Activated CD4-positive, alpha-beta T cell treated with anti-CD3 and anti-CD28 coated beads, Interleukin-2, Interleukin-6, amounts not matched to agents 100 ng/mL and 50 ng/mL, durations not matched to agents 16 hours and 8 hours (primary cell): ENCODE measurements at regions not wholly inside any gene's neighbourhood (a gene's known extent, or its start where the extent isn't known, plus 50 kb on each side); places are given as distances from the start of the nearest gene placed in this dataset.

ENCODE experiments used
- DNase-seq: peaks from one replicate; pipeline ENCODE4 v3.0.0-alpha.2; 2020

- DNase-seq: no peak
Measured at GRCh38 chr2:217466805-217467204, 536.0 kb downstream of the TNS1 start.

DNA sequence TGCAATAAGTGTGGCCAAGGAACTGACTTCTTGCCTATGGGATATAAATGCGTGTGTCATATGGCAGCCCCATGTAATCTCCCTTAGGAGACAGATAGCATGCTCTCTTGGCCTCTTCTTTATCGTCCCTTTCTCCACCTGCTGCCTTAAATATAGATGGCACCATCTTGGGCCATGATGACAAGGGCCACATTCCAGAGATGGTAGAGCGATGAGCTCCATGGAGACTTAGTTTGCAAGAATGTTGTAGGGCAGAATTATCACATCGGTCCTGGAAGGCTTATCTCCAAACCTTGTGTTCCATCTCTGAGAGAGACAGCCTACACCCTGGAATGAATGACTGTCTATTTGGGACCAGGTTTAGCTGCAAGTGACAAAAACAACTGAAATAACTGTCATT is 536.7 kb downstream of the TNS1 start:
- no peak for DNase-seq

DNA sequence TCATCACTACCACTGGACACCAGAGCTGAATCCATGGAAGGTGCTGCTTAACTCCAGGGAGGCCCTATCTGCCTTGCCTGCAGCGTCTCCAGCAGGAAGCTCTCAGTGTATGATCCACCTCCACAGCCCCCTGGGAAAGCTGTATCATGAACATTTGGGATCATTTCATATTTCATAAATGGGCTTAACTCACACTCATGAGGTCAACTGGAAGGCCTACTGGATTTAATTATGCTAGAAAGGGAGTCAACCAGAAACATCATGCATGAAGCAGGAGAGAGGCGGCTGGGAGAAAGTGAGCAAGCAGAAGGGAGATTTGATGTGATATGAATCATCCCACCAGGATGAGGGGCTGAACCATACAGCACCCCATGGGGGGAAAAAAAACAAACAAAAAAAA is 537.7 kb downstream of the TNS1 start:
- no peak for DNase-seq

DNA sequence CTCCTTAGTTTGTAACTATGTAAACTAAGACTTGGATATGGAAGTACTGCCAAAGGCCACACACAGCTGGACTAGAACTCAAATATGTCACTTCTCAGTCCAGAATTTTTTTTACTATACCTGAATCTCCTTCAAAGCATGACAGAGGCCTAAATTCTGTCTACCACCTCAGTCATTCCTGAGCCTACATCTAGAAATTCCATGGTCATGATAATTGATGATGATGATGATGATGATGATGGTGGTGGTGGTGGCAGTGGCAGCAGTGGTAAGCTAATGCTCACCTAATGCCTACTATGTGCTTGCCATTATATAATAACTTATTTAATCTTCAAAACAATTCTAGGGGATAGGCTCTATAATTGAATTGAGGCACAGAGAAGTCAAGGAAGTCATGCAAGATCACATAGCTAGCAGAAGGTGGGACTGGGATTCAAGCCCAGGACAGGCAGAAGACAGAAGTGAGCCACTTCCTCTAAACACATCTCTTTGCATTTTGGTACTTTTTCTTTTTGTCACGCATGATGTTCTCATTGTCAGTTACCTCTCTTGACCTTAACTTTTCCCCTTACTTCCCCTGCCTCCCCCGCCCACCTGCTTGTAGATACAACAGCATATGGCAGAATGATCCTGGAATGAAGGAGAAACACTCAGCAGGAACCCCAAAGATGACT is 539.3 kb downstream of the TNS1 start:
- DNase-seq: no peak

DNA sequence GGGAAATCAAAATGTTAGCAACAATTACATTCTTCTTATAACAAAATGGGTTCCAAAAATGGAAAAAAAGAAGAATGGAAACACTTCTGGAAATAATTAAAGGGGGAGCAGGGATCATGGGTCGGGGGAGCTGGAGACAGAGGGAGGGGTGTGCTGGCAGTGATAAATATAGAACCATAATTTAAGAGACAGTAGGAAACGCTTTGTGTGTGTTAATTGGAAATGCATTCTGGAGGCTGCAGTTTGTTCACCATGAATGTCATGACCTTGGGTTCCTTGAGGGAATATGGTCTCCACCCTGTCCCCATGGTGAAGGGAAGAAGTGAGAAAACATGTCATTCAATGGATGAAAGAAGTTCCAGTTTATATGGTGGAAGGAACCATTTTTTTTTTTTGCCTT is 540.7 kb downstream of the TNS1 start:
- no peak for DNase-seq

DNA sequence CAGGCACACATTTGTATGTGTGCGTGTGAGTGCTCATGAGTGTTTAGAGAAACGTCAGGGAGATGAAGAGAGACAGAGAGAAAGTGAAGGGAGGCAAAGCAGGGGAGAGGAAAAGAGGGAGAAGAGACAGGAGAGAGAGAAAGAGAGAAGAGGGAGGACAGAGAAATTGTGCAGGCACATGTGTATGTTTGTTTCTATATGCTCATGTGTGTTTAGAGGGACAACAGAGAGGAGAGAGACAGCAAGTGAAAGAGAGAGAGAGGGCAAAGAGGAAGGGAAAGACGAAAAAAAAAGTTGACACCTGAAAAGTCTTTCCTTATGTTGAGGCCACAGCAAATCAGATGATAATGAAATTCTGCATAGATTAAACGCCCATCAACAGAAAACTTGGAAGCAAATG is 541.1 kb downstream of the TNS1 start:
- DNase-seq: no peak

DNA sequence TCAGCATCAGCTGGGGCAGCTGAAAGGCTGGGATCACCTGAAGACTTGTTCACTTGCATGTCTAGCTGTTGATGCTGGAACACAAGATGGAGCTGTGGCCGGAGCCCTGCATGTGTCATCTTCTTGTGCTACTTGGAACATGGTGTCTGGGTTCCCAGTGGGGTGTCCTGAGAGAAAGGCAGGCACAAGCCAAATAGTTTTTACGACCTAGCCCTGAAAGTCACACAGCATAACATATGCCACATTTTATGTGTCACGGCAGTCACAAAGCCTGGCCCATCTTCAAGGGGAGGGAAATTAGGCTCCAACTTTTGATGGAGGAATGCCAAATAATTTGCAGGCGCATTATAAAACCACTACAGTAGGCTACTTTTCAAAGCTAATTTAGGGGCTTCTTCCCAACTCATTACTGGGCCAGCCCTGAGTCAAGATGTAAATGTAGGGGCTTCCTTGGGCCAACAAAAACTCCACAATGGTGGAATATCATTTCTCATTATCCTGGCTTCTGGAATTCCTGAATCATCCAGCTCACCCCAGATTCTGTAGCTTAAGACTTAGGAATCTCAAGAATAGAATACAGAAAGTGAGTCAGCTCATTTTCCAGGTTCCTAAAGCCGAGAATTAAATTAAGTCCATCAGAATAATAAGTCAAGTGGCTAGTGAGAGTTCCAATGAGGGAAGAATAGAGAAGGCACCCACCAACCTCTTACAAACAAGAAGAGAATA is 543.0 kb downstream of the TNS1 start:
- no peak for DNase-seq

DNA sequence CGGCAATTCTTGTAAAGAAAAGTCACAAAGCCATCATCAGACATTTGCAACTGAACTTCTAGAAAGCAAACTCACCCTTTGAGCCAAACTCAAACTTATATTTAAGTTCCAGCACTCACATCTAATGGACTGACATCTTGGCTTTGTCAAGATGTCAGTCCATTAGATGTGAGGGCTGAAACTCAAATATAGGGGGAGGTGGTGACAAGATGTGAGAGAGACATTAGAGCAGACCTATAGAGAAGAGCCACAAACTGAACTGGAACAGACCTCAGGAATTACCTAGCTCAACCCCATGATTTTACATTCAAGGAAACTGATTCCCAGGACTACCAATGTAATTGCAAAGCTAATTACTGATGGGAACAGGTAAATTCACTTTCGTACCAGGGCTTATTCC is 543.8 kb downstream of the TNS1 start:
- DNase-seq: no peak

GRCh38 chr2:217456016-217456415 is 546.8 kb downstream of the TNS1 start:
- DNase-seq: no peak

DNA sequence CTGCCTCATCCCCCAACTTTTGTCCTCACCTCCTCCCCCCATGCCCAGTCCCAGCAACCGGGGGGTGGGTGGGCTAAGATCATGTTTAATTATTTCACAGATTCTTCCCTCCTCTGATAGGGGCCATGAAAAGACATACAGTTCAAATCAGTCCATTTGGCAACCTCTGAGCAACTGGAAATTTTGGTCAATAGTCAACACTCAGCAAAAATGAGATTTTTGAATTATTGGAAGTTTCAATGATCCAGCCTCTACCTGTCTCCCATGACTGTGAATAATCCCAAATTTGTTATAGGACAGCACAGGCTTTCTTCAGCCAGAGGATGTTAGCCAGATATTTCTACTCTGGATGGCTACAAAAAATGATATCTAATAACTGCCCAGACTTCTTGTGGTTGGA is 549.9 kb downstream of the TNS1 start:
- DNase-seq: no peak

GRCh38 chr2:217451666-217452065 is 551.1 kb downstream of the TNS1 start:
- no peak for DNase-seq

GRCh38 chr2:217449444-217449843 is 553.4 kb downstream of the TNS1 start:
- no peak for DNase-seq

DNA sequence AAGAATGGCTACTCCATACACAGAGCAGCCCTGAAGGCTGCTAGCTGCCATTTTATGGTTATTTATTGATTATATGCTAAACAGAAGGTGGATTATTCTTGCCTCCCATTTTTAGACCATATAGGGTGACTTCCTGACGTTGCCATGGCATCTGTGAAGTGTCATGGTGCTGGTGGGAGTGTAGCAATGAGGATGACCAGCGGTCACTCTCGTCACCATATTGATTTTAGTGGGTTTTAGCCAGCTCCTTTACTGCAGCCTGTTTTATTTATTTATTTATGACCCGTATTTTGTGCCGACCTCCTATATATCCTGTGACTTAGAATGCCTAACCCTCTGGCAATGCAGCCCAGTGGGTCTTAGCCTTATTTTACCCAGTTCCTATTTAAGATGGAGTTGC is 553.9 kb downstream of the TNS1 start:
- no peak for DNase-seq

GRCh38 chr2:217445723-217446122 is 557.1 kb downstream of the TNS1 start:
- no peak for DNase-seq

DNA sequence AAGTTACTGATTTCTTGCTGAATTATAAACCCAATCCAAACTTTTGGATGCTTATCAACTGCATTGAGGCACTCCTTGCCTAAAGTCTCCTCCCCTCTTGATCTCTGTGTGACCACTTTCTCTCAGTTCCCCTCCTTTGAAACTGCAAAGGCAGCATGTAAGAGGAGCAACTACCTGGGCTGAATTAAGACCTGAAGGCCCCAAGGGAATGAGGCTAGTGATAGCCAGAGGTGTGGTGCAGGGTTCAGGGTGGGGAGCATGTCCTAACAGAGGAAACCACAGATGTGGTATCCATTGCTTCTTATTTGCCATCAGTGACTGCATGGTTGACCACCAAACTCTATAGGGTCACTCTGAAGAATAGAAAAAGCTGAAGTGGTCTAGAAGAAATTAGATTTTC is 557.9 kb downstream of the TNS1 start:
- no peak for DNase-seq

DNA sequence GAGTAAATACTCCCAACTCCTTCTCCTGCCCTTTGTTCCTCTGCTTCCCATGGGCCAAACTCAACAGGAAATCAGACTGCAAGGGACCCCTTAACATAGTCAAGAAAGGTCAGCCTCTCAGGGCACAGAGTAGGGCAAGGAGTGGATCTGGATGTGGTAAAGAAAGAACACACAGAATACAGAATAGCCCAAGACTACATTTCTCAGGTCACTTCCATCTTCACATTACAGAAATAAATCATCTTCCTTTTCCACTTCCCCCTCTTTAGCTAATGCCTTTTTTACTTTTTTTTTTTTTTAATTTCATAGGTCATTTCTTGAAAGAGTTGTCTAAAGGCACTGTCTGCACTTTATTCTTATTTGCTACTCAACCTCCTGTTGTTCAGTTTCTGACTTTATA is 558.3 kb downstream of the TNS1 start:
- no peak for DNase-seq

DNA sequence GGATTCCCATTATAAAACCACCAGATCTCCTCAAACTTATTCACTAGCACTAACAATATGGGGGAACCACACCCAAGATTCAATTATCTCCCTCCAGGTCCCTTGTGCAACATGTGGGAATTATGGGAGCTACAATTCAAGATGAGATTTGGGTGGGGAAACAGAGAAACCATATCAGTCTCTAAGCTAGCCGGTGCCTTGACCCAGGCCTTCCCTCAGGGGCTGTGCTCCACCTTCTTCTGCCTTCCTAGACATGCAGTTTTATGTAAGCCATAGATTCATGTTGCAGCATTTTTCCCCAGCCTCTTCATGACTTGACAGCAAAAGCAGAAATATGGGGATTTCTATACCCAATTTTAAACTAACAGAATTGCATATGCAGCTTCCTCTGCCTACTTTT is 559.2 kb downstream of the TNS1 start:
- no peak for DNase-seq

GRCh38 chr2:217440000-217440399 is 562.8 kb downstream of the TNS1 start:
- DNase-seq: no peak

- no peak for DNase-seq
Measured at GRCh38 chr2:217438821-217439220, 564.0 kb downstream of the TNS1 start.

- DNase-seq: no peak
Measured at GRCh38 chr2:217438136-217438535, 564.7 kb downstream of the TNS1 start.

- DNase-seq: no peak
Measured at GRCh38 chr2:217437290-217437870, 565.4 kb downstream of the TNS1 start.

GRCh38 chr2:217436386-217436785 is 566.4 kb downstream of the TNS1 start:
- DNase-seq: no peak

GRCh38 chr2:217434180-217434975 is 568.4 kb downstream of the TNS1 start:
- peak; percentile 14 for DNase-seq

- DNase-seq: no peak
Measured at GRCh38 chr2:217433522-217433921, 569.3 kb downstream of the TNS1 start.
